ENCODE measurements at regions not wholly inside any gene's neighbourhood (a gene's known extent, or its start where the extent isn't known, plus 50 kb on each side); places are given as distances from the start of the nearest gene placed in this dataset.

- Mint-ChIP-seq H3K4me1 (ENCODE audit: unreplicated experiment) (no peaks in the 10 kb centered on the region), H3K36me3 (ENCODE audit: low read depth, unreplicated experiment) (no peaks in the 10 kb centered on the region), H3K27me3 (ENCODE audit: unreplicated experiment) (no peaks in the 10 kb centered on the region), H3K4me3 (ENCODE audit: unreplicated experiment) (no peak overlapping the region), H3K27ac (ENCODE audit: unreplicated experiment) (no peak overlapping the region), H3K9me3 (ENCODE audit: unreplicated experiment) (no peaks in the 10 kb centered on the region)
- no peak for TF ChIP-seq CTCF (IDR thresholded peaks at IDR 0.05; ENCODE audit: unreplicated experiment)
- DNase-seq (ENCODE audit: low spot score): no peak
These were observed 1318.6 kb downstream of the PCDH19 start for GRCh38 chrX:99091459-99091858.

- no peak overlapping the region for H3K27ac Mint-ChIP-seq (ENCODE audit: unreplicated experiment)
- no peak overlapping the region for H3K4me3 Mint-ChIP-seq (ENCODE audit: unreplicated experiment)
- no peaks in the 10 kb centered on the region for H3K9me3 Mint-ChIP-seq (ENCODE audit: unreplicated experiment)
- no peak for TF ChIP-seq CTCF (IDR thresholded peaks at IDR 0.05; ENCODE audit: unreplicated experiment)
- no peaks in the 10 kb centered on the region for H3K27me3 Mint-ChIP-seq (ENCODE audit: unreplicated experiment)
- no peaks in the 10 kb centered on the region for H3K4me1 Mint-ChIP-seq (ENCODE audit: unreplicated experiment)
- H3K36me3 Mint-ChIP-seq (ENCODE audit: low read depth, unreplicated experiment): no peaks in the 10 kb centered on the region
- DNase-seq (ENCODE audit: low spot score): no peak
These were observed 1331.8 kb downstream of the PCDH19 start for GRCh38 chrX:99078301-99078700.

GRCh38 chrX:99077099-99077498 is 1333.0 kb downstream of the PCDH19 start:
- Mint-ChIP-seq H3K36me3 (ENCODE audit: low read depth, unreplicated experiment) (no peaks in the 10 kb centered on the region), H3K27ac (ENCODE audit: unreplicated experiment) (no peak overlapping the region), H3K27me3 (ENCODE audit: unreplicated experiment) (no peaks in the 10 kb centered on the region), H3K4me3 (ENCODE audit: unreplicated experiment) (no peak overlapping the region), H3K4me1 (ENCODE audit: unreplicated experiment) (no peaks in the 10 kb centered on the region), H3K9me3 (ENCODE audit: unreplicated experiment) (no peaks in the 10 kb centered on the region)
- no peak for TF ChIP-seq CTCF (IDR thresholded peaks at IDR 0.05; ENCODE audit: unreplicated experiment)
- DNase-seq (ENCODE audit: low spot score): no peak

- H3K27ac Mint-ChIP-seq (ENCODE audit: unreplicated experiment): no peak overlapping the region
- no peaks in the 10 kb centered on the region for H3K9me3 Mint-ChIP-seq (ENCODE audit: unreplicated experiment)
- DNase-seq (ENCODE audit: low spot score): no peak
- H3K27me3 Mint-ChIP-seq (ENCODE audit: unreplicated experiment): no peaks in the 10 kb centered on the region
- H3K4me3 Mint-ChIP-seq (ENCODE audit: unreplicated experiment): no peak overlapping the region
- no peak for TF ChIP-seq CTCF (IDR thresholded peaks at IDR 0.05; ENCODE audit: unreplicated experiment)
- H3K36me3 Mint-ChIP-seq (ENCODE audit: low read depth, unreplicated experiment): no peaks in the 10 kb centered on the region
- H3K4me1 Mint-ChIP-seq (ENCODE audit: unreplicated experiment): no peaks in the 10 kb centered on the region
These were observed 1336.5 kb downstream of the PCDH19 start for GRCh38 chrX:99073551-99073950.

GRCh38 chrX:99051639-99052038 is 1358.4 kb downstream of the PCDH19 start:
- H3K27ac Mint-ChIP-seq (ENCODE audit: unreplicated experiment): no peak overlapping the region
- H3K36me3 Mint-ChIP-seq (ENCODE audit: low read depth, unreplicated experiment): peaks cover 3% of the 10 kb centered on the region
- DNase-seq (ENCODE audit: low spot score): no peak
- H3K9me3 Mint-ChIP-seq (ENCODE audit: unreplicated experiment): no peaks in the 10 kb centered on the region
- no peaks in the 10 kb centered on the region for H3K27me3 Mint-ChIP-seq (ENCODE audit: unreplicated experiment)
- H3K4me1 Mint-ChIP-seq (ENCODE audit: unreplicated experiment): no peaks in the 10 kb centered on the region
- TF ChIP-seq CTCF (IDR thresholded peaks at IDR 0.05; ENCODE audit: unreplicated experiment): no peak
- H3K4me3 Mint-ChIP-seq (ENCODE audit: unreplicated experiment): no peak overlapping the region

Measured in endothelial cell (in vitro differentiated cells).